ENCODE measurements at regions not wholly inside any gene's neighbourhood (a gene's known extent, or its start where the extent isn't known, plus 50 kb on each side); places are given as distances from the start of the nearest gene placed in this dataset.

DNA sequence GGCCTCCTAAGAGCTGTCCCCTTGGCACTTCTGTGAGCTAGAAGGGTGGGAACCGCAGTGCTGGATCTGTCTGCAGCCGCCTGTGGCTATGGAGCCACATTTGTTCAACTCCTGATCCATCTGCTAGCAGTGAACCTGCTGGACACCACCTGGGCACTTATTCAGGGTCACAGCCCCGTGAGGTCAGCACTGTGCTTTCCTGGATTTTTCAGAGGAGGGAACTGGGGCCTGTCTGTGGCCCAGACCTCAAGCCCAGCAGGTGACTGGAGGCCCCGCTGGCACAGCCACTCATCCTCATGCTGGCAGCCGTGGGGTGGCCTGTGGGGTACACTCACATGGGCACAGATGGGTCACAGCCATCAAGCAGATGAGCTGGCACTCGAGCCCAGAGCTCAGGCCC is 155.3 kb downstream of the TFCP2L1 start:
- ChIA-PET POLR2A (no interaction called here), CTCF (ENCODE audit: low intra/inter-chr PET ratio, low total read pairs) (interaction anchor here (1.4 kb wide), 1 partner anchor 227 kb away, joined by 8 read pairs; no protein-coding TSS in a partner anchor)
- H3K27me3 ChIP-seq (ENCODE audit: control insufficient read depth in 1 of 2, insufficient read depth in 2 of 2, low read length in 2 of 2): peaks cover 6 to 35% of the 10 kb centered on the region in 2 experiments; a peak in 3 of 5 replicates
- intact Hi-C loops (cut with micrococcal nuclease; ENCODE audit: unreplicated experiment) (loop anchor here (2.0 to 5.0 kb wide), 2 partner anchors 193 to 227 kb away; no protein-coding TSS in a partner anchor), in situ Hi-C loops (cut with HindIII; ENCODE audit: extremely low pct_ligation_motif_present, low pct_unique_long_range_greater_than_20kb) (loop anchor here (10.0 kb wide), 1 partner anchor 195 kb away; no protein-coding TSS in a partner anchor)
- H3K9ac ChIP-seq (ENCODE audit: insufficient read depth, low read depth, low read length): no peak overlapping the region
- 30% methylated on average over 3 of the region's 6 CpGs for WGBS (ENCODE audit: low lambda C conversion rate)
- no peak overlapping the region for H3K27ac ChIP-seq (ENCODE audit: extremely low read length, insufficient read depth, low read length)
- H2AFZ ChIP-seq (ENCODE audit: low read length): no peak overlapping the region
- H3K36me3 ChIP-seq (replicated peaks in 1 of 2; ENCODE audit: control insufficient read depth in 1 of 2, insufficient read depth in 2 of 2, low read length in 2 of 2): no peaks in the 10 kb centered on the region
- H3K79me2 ChIP-seq (ENCODE audit: insufficient read depth, low read length): no peaks in the 10 kb centered on the region
- FAIRE-seq (no peak), ATAC-seq (no peak; the same call in 2 of the 3 replicates), DNase-seq (ENCODE audit: low spot score) (no peak)
- H3K9me3 ChIP-seq (ENCODE audit: low read length): no peaks in the 10 kb centered on the region
- BruUV-seq (replicated peaks): no TSS peak
- no peaks in the 10 kb centered on the region for H3K4me1 ChIP-seq (ENCODE audit: insufficient read depth, low read length)
- no peak overlapping the region for H3K4me3 ChIP-seq (replicated peaks in 1 of 3; ENCODE audit: insufficient read depth in 1 of 3, low read depth in 2 of 3, low read length in 3 of 3)
- no peak overlapping the region for H3K4me2 ChIP-seq (ENCODE audit: low read depth, low read length)
- no peak for TF ChIP-seq ZNF354B (CRISPR knock-in tag; IDR thresholded peaks at IDR 0.05)
- no peak for TF ChIP-seq ZNF772 (CRISPR knock-in tag; IDR thresholded peaks at IDR 0.05)
- TF ChIP-seq, protein P1, sequence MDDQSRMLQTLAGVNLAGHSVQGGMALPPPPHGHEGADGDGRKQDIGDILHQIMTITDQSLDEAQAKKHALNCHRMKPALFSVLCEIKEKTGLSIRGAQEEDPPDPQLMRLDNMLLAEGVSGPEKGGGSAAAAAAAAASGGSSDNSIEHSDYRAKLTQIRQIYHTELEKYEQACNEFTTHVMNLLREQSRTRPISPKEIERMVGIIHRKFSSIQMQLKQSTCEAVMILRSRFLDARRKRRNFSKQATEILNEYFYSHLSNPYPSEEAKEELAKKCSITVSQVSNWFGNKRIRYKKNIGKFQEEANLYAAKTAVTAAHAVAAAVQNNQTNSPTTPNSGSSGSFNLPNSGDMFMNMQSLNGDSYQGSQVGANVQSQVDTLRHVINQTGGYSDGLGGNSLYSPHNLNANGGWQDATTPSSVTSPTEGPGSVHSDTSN (CRISPR knock-in tag; IDR thresholded peaks at IDR 0.05; ENCODE audit: borderline replicate concordance): no peak
- no peak for TF ChIP-seq ZNF264 (CRISPR knock-in tag; IDR thresholded peaks at IDR 0.05)
- TF ChIP-seq, protein P2, sequence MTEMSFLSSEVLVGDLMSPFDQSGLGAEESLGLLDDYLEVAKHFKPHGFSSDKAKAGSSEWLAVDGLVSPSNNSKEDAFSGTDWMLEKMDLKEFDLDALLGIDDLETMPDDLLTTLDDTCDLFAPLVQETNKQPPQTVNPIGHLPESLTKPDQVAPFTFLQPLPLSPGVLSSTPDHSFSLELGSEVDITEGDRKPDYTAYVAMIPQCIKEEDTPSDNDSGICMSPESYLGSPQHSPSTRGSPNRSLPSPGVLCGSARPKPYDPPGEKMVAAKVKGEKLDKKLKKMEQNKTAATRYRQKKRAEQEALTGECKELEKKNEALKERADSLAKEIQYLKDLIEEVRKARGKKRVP (CRISPR knock-in tag; IDR thresholded peaks at IDR 0.05): no peak
- no peak for TF ChIP-seq ZNF256 (CRISPR knock-in tag; conservative IDR thresholded peaks at IDR 0.05)
- H4K20me1 ChIP-seq (ENCODE audit: insufficient read depth, low read length): no peaks in the 10 kb centered on the region; the same call in 1 of the 2 replicates

Measured in HepG2 (cell line).